HepG2 (cell line): ENCODE measurements at regions not wholly inside any gene's neighbourhood (a gene's known extent, or its start where the extent isn't known, plus 50 kb on each side); places are given as distances from the start of the nearest gene placed in this dataset.
A peak's percentile ranks its signal among the peaks of the same experiment; 100 is the strongest.

Experiments
- ATF3 ChIP-seq: sonication (generic); formaldehyde crosslinking; IDR thresholded peaks from 2 replicates; pipeline ENCODE4 v1.4.0; 2020; ENCODE audit warnings: missing genetic modification reagents
- DZIP1 ChIP-seq: sonication (generic); formaldehyde crosslinking; IDR thresholded peaks from 2 replicates; pipeline ENCODE4 v1.5.0; 2020; ENCODE audit warnings: mild to moderate bottlenecking, missing genetic modification reagents
- GPN1 ChIP-seq: sonication (generic); formaldehyde crosslinking; IDR thresholded peaks from 2 replicates; pipeline ENCODE4 v1.5.1; 2020; ENCODE audit warnings: missing genetic modification reagents, borderline replicate concordance
- NR2F1 ChIP-seq, 2 experiments: fragments of 450-650 bp in 1 of 2; formaldehyde crosslinking in 1 of 2; IDR thresholded peaks; 2 replicates each; pipeline versions ENCODE4 v1.5.0 to v1.6.1; 2016 to 2020; ENCODE audit warnings: mild to moderate bottlenecking in 1 of 2, missing compliant biosample characterization in 1 of 2, missing genetic modification reagents in 1 of 2, moderate library complexity in 1 of 2
- ZNF263 ChIP-seq: sonication (generic); formaldehyde crosslinking; IDR thresholded peaks from 2 replicates; pipeline ENCODE4 v1.4.0; 2020; ENCODE audit warnings: missing genetic modification reagents
- ZNF3 ChIP-seq: IDR thresholded peaks from 2 replicates; pipeline ENCODE4 v1.7.0; 2017; ENCODE audit warnings: inconsistent platforms
- ZNF574 ChIP-seq: sonication (generic); formaldehyde crosslinking; IDR thresholded peaks from 2 replicates; pipeline ENCODE4 v1.4.0; 2020; ENCODE audit warnings: missing genetic modification reagents
- TF ChIP-seq, protein P1 (sequence below): sonication (generic); formaldehyde crosslinking; IDR thresholded peaks from one replicate; pipeline ENCODE4 v1.5.1; 2020; ENCODE audit warnings: mild to moderate bottlenecking, missing genetic modification reagents; ENCODE audit errors: not compliant biosample characterization
- TF ChIP-seq, protein P2 (sequence below), 2 experiments: sonication (generic) in 1 of 2; formaldehyde crosslinking in 1 of 2; IDR thresholded peaks; 2 replicates each; pipeline versions ENCODE4 v1.4.0 to v1.6.1; 2016 to 2020; ENCODE audit warnings: borderline replicate concordance in 1 of 2, low read depth in 1 of 2, mild to moderate bottlenecking in 1 of 2, missing genetic modification reagents in 1 of 2

GRCh38 chr5:96123418-96123817 is 161.8 kb upstream of the ELL2 start (continued):
- TF ChIP-seq GPN1 (CRISPR knock-in tag) (no peak), ZNF3 (CRISPR knock-in tag) (no peak), ZNF263 (CRISPR knock-in tag) (no peak), ZNF574 (CRISPR knock-in tag) (no peak), ATF3 (CRISPR knock-in tag) (no peak), DZIP1 (no peak), NR2F1 (CRISPR knock-in tag; IDR thresholded peaks at IDR 0.05) (no peak)
- TF ChIP-seq, protein P1, sequence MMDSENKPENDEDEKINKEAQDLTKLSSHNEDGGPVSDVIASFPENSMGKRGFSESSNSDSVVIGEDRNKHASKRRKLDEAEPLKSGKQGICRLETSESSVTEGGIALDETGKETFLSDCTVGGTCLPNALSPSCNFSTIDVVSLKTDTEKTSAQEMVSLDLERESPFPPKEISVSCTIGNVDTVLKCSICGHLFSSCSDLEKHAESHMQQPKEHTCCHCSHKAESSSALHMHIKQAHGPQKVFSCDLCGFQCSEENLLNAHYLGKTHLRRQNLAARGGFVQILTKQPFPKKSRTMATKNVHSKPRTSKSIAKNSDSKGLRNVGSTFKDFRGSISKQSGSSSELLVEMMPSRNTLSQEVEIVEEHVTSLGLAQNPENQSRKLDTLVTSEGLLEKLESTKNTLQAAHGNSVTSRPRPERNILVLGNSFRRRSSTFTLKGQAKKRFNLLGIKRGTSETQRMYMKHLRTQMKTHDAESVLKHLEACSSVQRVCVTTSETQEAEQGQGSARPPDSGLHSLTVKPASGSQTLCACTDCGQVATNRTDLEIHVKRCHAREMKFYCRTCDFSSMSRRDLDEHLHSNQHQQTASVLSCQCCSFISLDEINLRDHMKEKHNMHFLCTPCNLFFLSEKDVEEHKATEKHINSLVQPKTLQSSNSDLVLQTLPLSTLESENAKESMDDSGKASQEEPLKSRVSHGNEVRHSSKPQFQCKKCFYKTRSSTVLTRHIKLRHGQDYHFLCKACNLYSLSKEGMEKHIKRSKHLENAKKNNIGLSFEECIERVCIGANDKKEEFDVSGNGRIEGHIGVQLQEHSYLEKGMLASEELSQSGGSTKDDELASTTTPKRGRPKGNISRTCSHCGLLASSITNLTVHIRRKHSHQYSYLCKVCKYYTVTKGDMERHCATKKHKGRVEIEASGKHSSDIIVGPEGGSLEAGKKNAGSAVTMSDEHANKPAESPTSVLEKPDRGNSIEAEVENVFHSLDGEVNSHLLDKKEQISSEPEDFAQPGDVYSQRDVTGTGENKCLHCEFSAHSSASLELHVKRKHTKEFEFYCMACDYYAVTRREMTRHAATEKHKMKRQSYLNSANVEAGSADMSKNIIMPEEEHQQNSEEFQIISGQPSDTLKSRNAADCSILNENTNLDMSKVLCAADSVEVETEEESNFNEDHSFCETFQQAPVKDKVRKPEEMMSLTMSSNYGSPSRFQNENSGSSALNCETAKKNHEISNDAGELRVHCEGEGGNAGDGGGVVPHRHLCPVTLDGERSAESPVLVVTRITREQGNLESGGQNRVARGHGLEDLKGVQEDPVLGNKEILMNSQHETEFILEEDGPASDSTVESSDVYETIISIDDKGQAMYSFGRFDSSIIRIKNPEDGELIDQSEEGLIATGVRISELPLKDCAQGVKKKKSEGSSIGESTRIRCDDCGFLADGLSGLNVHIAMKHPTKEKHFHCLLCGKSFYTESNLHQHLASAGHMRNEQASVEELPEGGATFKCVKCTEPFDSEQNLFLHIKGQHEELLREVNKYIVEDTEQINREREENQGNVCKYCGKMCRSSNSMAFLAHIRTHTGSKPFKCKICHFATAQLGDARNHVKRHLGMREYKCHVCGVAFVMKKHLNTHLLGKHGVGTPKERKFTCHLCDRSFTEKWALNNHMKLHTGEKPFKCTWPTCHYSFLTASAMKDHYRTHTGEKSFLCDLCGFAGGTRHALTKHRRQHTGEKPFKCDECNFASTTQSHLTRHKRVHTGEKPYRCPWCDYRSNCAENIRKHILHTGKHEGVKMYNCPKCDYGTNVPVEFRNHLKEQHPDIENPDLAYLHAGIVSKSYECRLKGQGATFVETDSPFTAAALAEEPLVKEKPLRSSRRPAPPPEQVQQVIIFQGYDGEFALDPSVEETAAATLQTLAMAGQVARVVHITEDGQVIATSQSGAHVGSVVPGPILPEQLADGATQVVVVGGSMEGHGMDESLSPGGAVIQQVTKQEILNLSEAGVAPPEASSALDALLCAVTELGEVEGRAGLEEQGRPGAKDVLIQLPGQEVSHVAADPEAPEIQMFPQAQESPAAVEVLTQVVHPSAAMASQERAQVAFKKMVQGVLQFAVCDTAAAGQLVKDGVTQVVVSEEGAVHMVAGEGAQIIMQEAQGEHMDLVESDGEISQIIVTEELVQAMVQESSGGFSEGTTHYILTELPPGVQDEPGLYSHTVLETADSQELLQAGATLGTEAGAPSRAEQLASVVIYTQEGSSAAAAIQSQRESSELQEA (CRISPR knock-in tag) = no peak
- TF ChIP-seq, protein P2, sequence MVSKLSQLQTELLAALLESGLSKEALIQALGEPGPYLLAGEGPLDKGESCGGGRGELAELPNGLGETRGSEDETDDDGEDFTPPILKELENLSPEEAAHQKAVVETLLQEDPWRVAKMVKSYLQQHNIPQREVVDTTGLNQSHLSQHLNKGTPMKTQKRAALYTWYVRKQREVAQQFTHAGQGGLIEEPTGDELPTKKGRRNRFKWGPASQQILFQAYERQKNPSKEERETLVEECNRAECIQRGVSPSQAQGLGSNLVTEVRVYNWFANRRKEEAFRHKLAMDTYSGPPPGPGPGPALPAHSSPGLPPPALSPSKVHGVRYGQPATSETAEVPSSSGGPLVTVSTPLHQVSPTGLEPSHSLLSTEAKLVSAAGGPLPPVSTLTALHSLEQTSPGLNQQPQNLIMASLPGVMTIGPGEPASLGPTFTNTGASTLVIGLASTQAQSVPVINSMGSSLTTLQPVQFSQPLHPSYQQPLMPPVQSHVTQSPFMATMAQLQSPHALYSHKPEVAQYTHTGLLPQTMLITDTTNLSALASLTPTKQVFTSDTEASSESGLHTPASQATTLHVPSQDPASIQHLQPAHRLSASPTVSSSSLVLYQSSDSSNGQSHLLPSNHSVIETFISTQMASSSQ (IDR thresholded peaks at IDR 0.05; ENCODE audit: low read depth) = no peak; the same call in 1 of the 2 replicates
- TF ChIP-seq, protein P2 (CRISPR knock-in tag; IDR thresholded peaks at IDR 0.05; ENCODE audit: borderline replicate concordance) = 0 out of 2 replicates have a peak, but pooled peaks have one; percentile 17
